ENCODE measurements at regions not wholly inside any gene's neighbourhood (a gene's known extent, or its start where the extent isn't known, plus 50 kb on each side); places are given as distances from the start of the nearest gene placed in this dataset.

DNA sequence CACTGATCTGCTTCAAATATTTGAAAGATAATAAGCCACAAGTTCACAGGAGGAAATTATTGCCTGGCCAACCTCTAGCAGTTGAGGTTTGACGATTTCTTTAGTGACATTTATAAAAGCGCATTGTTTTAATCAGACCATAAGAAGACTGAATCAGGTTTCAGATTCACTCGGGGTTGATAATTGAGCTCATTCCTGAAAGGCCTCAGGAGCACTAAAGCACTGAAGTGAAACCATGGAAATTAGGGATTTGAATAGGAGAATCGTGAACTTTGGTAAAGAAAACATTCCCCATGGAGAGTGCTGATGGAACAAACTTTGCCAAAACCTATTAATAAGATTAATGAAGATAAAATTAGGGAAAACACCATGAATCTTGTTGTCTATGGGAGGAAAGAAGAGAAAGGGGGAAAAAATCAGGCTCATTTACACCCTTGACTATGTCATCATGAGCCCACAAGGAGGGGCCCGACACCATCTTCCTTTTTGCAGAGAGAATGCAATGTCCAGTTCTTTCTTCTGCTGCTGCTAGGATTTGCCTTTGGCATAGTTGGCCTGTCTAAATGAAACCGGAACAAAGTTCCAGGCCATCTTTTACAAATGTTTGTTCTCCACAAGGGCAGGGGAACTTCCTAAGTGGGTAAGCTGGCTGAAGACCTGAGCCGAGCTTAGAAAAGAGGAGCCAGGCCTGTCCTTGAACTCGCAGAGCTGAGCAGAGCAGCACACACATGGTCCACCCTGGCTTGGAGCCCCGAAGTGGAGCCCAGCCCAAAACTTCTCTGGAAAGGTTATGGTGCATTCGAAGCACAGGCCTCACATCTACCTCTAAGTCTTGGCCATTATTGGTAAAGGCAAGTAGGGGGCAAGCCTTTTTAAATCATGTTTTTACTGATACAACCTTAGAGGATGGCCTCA, 56.1 kb upstream of the EIF3M start:
- no peak overlapping the region for H4K8ac ChIP-seq (ENCODE audit: extremely low read depth, insufficient read depth, low read length)
- H4K20me1 ChIP-seq (replicated peaks in 1 of 2; ENCODE audit: control insufficient read depth in 1 of 2, insufficient read depth in 2 of 2, low read length in 2 of 2): no peaks in the 10 kb centered on the region
- no peak overlapping the region for H3K27ac ChIP-seq (ENCODE audit: low read depth, low read length)
- no peak overlapping the region for H2BK15ac ChIP-seq (ENCODE audit: low read length)
- H3K56ac ChIP-seq (replicated peaks; ENCODE audit: insufficient read length, low read depth, low read length): no peak overlapping the region
- H3K79me2 ChIP-seq (ENCODE audit: control insufficient read depth in 1 of 2, insufficient read depth in 2 of 2, low read length in 2 of 2): no peaks in the 10 kb centered on the region
- no peak overlapping the region for H4K91ac ChIP-seq (replicated peaks; ENCODE audit: insufficient read length, low read length)
- FAIRE-seq: no peak
- no peak overlapping the region for H4K5ac ChIP-seq (ENCODE audit: insufficient read length, low read depth, low read length)
- POLR2A ChIA-PET (ENCODE audit: partially characterized antibody): no interaction called here
- H3K4me2 ChIP-seq (ENCODE audit: insufficient read depth in 1 of 2, low read depth in 2 of 2, low read length in 2 of 2): no peak overlapping the region
- no peak overlapping the region for H3K4me3 ChIP-seq (ENCODE audit: extremely low read depth in 1 of 4, insufficient read depth in 2 of 4, low read depth in 3 of 4, low read length in 4 of 4)
- H3K27me3 ChIP-seq (replicated peaks in 1 of 4; ENCODE audit: control insufficient read depth in 3 of 4, extremely low read depth in 1 of 4, insufficient read depth in 3 of 4, low read length in 3 of 4): no peaks in the 10 kb centered on the region
- no peak overlapping the region for H3K18ac ChIP-seq (ENCODE audit: extremely low read depth, low read length)
- no peak overlapping the region for H3K4ac ChIP-seq (replicated peaks; ENCODE audit: insufficient read length, low read depth, low read length)
- CTCF ChIA-PET (ENCODE audit: partially characterized antibody): interaction anchor here (0.9 kb wide), 1 partner anchor 26 kb away, joined by 3 read pairs; no protein-coding TSS in a partner anchor
- no peak for TF ChIP-seq HDAC6 (IDR thresholded peaks at IDR 0.05; ENCODE audit: low read depth, low read length)
- no peak for TF ChIP-seq RNF2 (IDR thresholded peaks at IDR 0.05; ENCODE audit: borderline replicate concordance, low read depth, low read length, missing control alignments, poor library complexity, severe bottlenecking)
- TF ChIP-seq CTBP2 (IDR thresholded peaks at IDR 0.05; ENCODE audit: borderline replicate concordance, insufficient read depth, insufficient read length, low read length): no peak
- TF ChIP-seq RBBP5 (IDR thresholded peaks at IDR 0.05; ENCODE audit: borderline replicate concordance, low read depth, low read length): no peak
- TF ChIP-seq, protein P1, sequence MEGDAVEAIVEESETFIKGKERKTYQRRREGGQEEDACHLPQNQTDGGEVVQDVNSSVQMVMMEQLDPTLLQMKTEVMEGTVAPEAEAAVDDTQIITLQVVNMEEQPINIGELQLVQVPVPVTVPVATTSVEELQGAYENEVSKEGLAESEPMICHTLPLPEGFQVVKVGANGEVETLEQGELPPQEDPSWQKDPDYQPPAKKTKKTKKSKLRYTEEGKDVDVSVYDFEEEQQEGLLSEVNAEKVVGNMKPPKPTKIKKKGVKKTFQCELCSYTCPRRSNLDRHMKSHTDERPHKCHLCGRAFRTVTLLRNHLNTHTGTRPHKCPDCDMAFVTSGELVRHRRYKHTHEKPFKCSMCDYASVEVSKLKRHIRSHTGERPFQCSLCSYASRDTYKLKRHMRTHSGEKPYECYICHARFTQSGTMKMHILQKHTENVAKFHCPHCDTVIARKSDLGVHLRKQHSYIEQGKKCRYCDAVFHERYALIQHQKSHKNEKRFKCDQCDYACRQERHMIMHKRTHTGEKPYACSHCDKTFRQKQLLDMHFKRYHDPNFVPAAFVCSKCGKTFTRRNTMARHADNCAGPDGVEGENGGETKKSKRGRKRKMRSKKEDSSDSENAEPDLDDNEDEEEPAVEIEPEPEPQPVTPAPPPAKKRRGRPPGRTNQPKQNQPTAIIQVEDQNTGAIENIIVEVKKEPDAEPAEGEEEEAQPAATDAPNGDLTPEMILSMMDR (IDR thresholded peaks at IDR 0.05; ENCODE audit: control extremely low read depth in 1 of 3, insufficient read depth in 1 of 3, low read depth in 1 of 3, low read length in 3 of 3): no peak
- TF ChIP-seq, protein P2, sequence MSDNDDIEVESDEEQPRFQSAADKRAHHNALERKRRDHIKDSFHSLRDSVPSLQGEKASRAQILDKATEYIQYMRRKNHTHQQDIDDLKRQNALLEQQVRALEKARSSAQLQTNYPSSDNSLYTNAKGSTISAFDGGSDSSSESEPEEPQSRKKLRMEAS (IDR thresholded peaks at IDR 0.05): no peak
- no peaks in the 10 kb centered on the region for H3K4me1 ChIP-seq (replicated peaks in 1 of 4; ENCODE audit: control insufficient read depth in 3 of 4, insufficient read depth in 4 of 4, low read length in 3 of 4)
- no peaks in the 10 kb centered on the region for H3K79me1 ChIP-seq (ENCODE audit: low read depth, low read length)
- H2AFZ ChIP-seq (ENCODE audit: low read length): no peak overlapping the region
- no peak overlapping the region for H2AK5ac ChIP-seq (ENCODE audit: low read depth, low read length)
- no peak overlapping the region for H3K14ac ChIP-seq (ENCODE audit: insufficient read length)
- DNase-seq (ENCODE audit: low read depth in 1 of 2, low spot score in 2 of 2): no peak
- no peak overlapping the region for H2BK12ac ChIP-seq (ENCODE audit: low read depth, low read length)
- H3K9me3 ChIP-seq (ENCODE audit: insufficient read depth in 2 of 2, low read depth in 1 of 2, low read length in 1 of 2): no peaks in the 10 kb centered on the region
- no peak overlapping the region for H3K23ac ChIP-seq (ENCODE audit: insufficient read length)
- no peak overlapping the region for H3K9ac ChIP-seq (replicated peaks in 1 of 4; ENCODE audit: extremely low read depth in 1 of 4, low read depth in 3 of 4, low read length in 3 of 4)
- H2BK5ac ChIP-seq (ENCODE audit: low read depth, low read length): no peak overlapping the region
- H3K23me2 ChIP-seq (ENCODE audit: low read depth, low read length): no peaks in the 10 kb centered on the region
- no peaks in the 10 kb centered on the region for H3K36me3 ChIP-seq (ENCODE audit: control insufficient read depth in 2 of 4, insufficient read depth in 4 of 4, low read length in 3 of 4)
- H2BK20ac ChIP-seq (ENCODE audit: low read length): no peak overlapping the region
- no peak overlapping the region for H2BK120ac ChIP-seq (replicated peaks; ENCODE audit: low read depth, low read length)
- WGBS, 2 experiments (ENCODE audit: extremely low coverage in 1 of 2, insufficient coverage in 1 of 2, insufficient read length in 1 of 2, insufficient replicate concordance in 2 of 2, low coverage in 1 of 2, low lambda C conversion rate in 2 of 2, missing lambda C conversion rate in 1 of 2): 91% methylated on average over 10 of the region's 10 CpGs; no CpG with 5 or more reads in 1 of the 2 experiments
